IMR-90 (cell line): ENCODE measurements at regions not wholly inside any gene's neighbourhood (a gene's known extent, or its start where the extent isn't known, plus 50 kb on each side); places are given as distances from the start of the nearest gene placed in this dataset.

Experiments
- ATAC-seq: fragments of 200-7000 bp; cut with Tn5 transposase; 2 replicates; pipeline ENCODE4 v1.9.1; 2020; ENCODE audit warnings: low read depth, mild to moderate bottlenecking, moderate library complexity
- BruUV-seq: library from RNA; stranded (reverse); fragments of 400-500 nt; replicated peaks from 2 replicates; lab custom pipeline; 2021; lab: Mats Ljungman, UMichigan
- CTCF ChIA-PET: fragments of 300-600 bp; formaldehyde crosslinking; extraction: SDS; loops from one replicate; lab custom pipeline; 2021; ENCODE audit warnings: antibody characterized with exemption; lab: Yijun Ruan, JAX
- POLR2A ChIA-PET: fragments of 300-600 bp; sonication (Branson Sonifier 250); formaldehyde crosslinking; loops from one replicate; lab custom pipeline; 2022; ENCODE audit warnings: antibody characterized with exemption; ENCODE audit not compliant: unreplicated experiment; lab: Charles Lee
- DNase-seq: peaks from one replicate; pipeline ENCODE4 v3.0.0; 2013
- H2AFZ ChIP-seq: replicated peaks from 2 replicates; pipeline ENCODE3; 2013; ENCODE audit warnings: low read length, mild to moderate bottlenecking; ENCODE audit not compliant: poor library complexity
- H2AK5ac ChIP-seq: 2 replicates; pipeline ENCODE4 v1.6.1; 2013; ENCODE audit warnings: low read depth, low read length, inconsistent platforms
- H2AK9ac ChIP-seq: replicated peaks from 2 replicates; pipeline ENCODE3; 2013; ENCODE audit warnings: mild to moderate bottlenecking, low read depth, low read length, moderate library complexity; ENCODE audit not compliant: poor library complexity
- H2BK120ac ChIP-seq: 2 replicates; pipeline ENCODE4 v1.6.1; 2013; ENCODE audit warnings: low read depth, low read length, inconsistent platforms
- H2BK15ac ChIP-seq: 3 replicates; pipeline ENCODE4 v1.6.1; 2013; ENCODE audit warnings: low read depth, low read length, inconsistent platforms
- H2BK20ac ChIP-seq: 2 replicates; pipeline ENCODE4 v1.6.1; 2013; ENCODE audit warnings: low read depth, mild to moderate bottlenecking, inconsistent platforms, low read length, moderate library complexity
- H2BK5ac ChIP-seq: 2 replicates; pipeline ENCODE4 v1.6.1; 2013; ENCODE audit warnings: mild to moderate bottlenecking, low read depth, low read length, inconsistent platforms; ENCODE audit not compliant: poor library complexity, severe bottlenecking
- H3K14ac ChIP-seq: replicated peaks from 2 replicates; pipeline ENCODE4 v1.6.1; 2013; ENCODE audit warnings: low read depth, low read length, inconsistent platforms
- H3K18ac ChIP-seq: 2 replicates; pipeline ENCODE4 v1.6.1; 2013; ENCODE audit warnings: low read depth, low read length, control low read depth
- H3K23ac ChIP-seq: 2 replicates; pipeline ENCODE4 v1.6.1; 2013; ENCODE audit warnings: low read depth, low read length, inconsistent platforms
- H3K27ac ChIP-seq: 2 replicates; pipeline ENCODE4 v1.5.1; 2013; ENCODE audit warnings: mild to moderate bottlenecking, control low read depth, low read length; ENCODE audit not compliant: insufficient read depth
- H3K27me3 ChIP-seq: 2 replicates; pipeline ENCODE4 v1.6.1; 2013; ENCODE audit warnings: low read length; ENCODE audit not compliant: control insufficient read depth, insufficient read depth
- H3K36me3 ChIP-seq: 2 replicates; pipeline ENCODE4 v1.6.1; 2013; ENCODE audit warnings: low read length, mixed read lengths; ENCODE audit not compliant: control insufficient read depth, insufficient read depth
- H3K4ac ChIP-seq: 2 replicates; pipeline ENCODE4 v1.6.1; 2013; ENCODE audit warnings: low read depth, low read length, inconsistent platforms
- H3K4me1 ChIP-seq: 2 replicates; pipeline ENCODE4 v1.6.1; 2013; ENCODE audit warnings: low read length, mixed read lengths; ENCODE audit not compliant: control insufficient read depth, insufficient read depth
- H3K4me2 ChIP-seq: 2 replicates; pipeline ENCODE4 v1.6.1; 2013; ENCODE audit warnings: low read depth, mild to moderate bottlenecking, control low read depth, low read length, moderate library complexity
- H3K4me3 ChIP-seq: 2 replicates; pipeline ENCODE4 v1.5.1; 2013; ENCODE audit warnings: low read depth, mild to moderate bottlenecking, control low read depth, low read length, moderate library complexity; ENCODE audit not compliant: insufficient read depth
- H3K56ac ChIP-seq: 2 replicates; pipeline ENCODE4 v1.6.1; 2013; ENCODE audit warnings: low read length, inconsistent platforms; ENCODE audit not compliant: insufficient read depth; ENCODE audit errors: extremely low read depth
- H3K79me1 ChIP-seq, 2 experiments: 2 replicates each; pipeline ENCODE4 v1.6.1; 2013; ENCODE audit warnings: low read length in 2 of 2, inconsistent platforms in 1 of 2, low read depth in 1 of 2
- H3K9ac ChIP-seq: 2 replicates; pipeline ENCODE4 v1.6.1; 2013; ENCODE audit warnings: low read depth, low read length, control low read depth
- H3K9me1 ChIP-seq: 2 replicates; pipeline ENCODE4 v1.6.1; 2013; ENCODE audit warnings: low read length, inconsistent platforms; ENCODE audit not compliant: insufficient read depth
- H3K9me3 ChIP-seq: 2 replicates; pipeline ENCODE4 v1.6.1; 2013; ENCODE audit warnings: low read length; ENCODE audit not compliant: control insufficient read depth, insufficient read depth
- H4K20me1 ChIP-seq: 2 replicates; pipeline ENCODE4 v1.6.1; 2013; ENCODE audit warnings: low read length, inconsistent platforms; ENCODE audit not compliant: insufficient read depth
- H4K5ac ChIP-seq: 2 replicates; pipeline ENCODE4 v1.6.1; 2013; ENCODE audit warnings: mild to moderate bottlenecking, low read depth, low read length, control low read depth
- H4K8ac ChIP-seq, 2 experiments: 2 replicates each; pipeline ENCODE4 v1.6.1; 2013; ENCODE audit warnings: low read depth in 2 of 2, low read length in 2 of 2, control low read depth in 1 of 2, inconsistent platforms in 1 of 2
- H4K91ac ChIP-seq: 2 replicates; pipeline ENCODE4 v1.6.1; 2013; ENCODE audit warnings: low read depth, low read length, inconsistent platforms; ENCODE audit not compliant: insufficient read depth
- BHLHE40 ChIP-seq: fragments of 150-350 bp; IDR thresholded peaks from 2 replicates; pipeline ENCODE4 v1.6.1; 2016; ENCODE audit warnings: mild to moderate bottlenecking, low read depth, low read length
- CEBPB ChIP-seq: IDR thresholded peaks from 2 replicates; pipeline ENCODE4 v1.6.1; 2012; ENCODE audit warnings: low read depth, low read length, improper control_type of control experiment
- CHD1 ChIP-seq: IDR thresholded peaks from 2 replicates; pipeline ENCODE4 v1.6.1; 2012; ENCODE audit warnings: low read depth, low read length, improper control_type of control experiment
- FOS ChIP-seq: fragments of 150-350 bp; IDR thresholded peaks from 2 replicates; pipeline ENCODE4 v1.6.1; 2016; ENCODE audit warnings: low read depth, low read length
- MAFK ChIP-seq: IDR thresholded peaks from 2 replicates; pipeline ENCODE4 v1.6.1; 2012; ENCODE audit warnings: low read depth, low read length, improper control_type of control experiment
- NFE2L2 ChIP-seq: fragments of 150-350 bp; IDR thresholded peaks from 2 replicates; pipeline ENCODE4 v1.6.1; 2016; ENCODE audit warnings: low read depth, mild to moderate bottlenecking, low read length
- RAD21 ChIP-seq: IDR thresholded peaks from 2 replicates; pipeline ENCODE4 v1.6.1; 2012; ENCODE audit warnings: low read length, improper control_type of control experiment
- RCOR1 ChIP-seq: IDR thresholded peaks from 2 replicates; pipeline ENCODE4 v1.6.1; 2012; ENCODE audit warnings: mild to moderate bottlenecking, low read length, improper control_type of control experiment; ENCODE audit not compliant: insufficient replicate concordance
- RFX5 ChIP-seq: IDR thresholded peaks from 2 replicates; pipeline ENCODE4 v1.8.0; 2012; ENCODE audit warnings: low read depth, mild to moderate bottlenecking, low read length, moderate library complexity
- SMC3 ChIP-seq: fragments of 150-350 bp; IDR thresholded peaks from 2 replicates; pipeline ENCODE4 v1.6.1; 2016; ENCODE audit warnings: low read depth, mild to moderate bottlenecking, antibody characterized with exemption, low read length, moderate library complexity
- WGBS, 2 experiments: methylation state at CpG; one replicate each; pipeline versions ENCODE4 v1.1.5 to v1.1.7; 2013; ENCODE audit warnings: missing lambda C conversion rate in 2 of 2; ENCODE audit not compliant: insufficient read length in 1 of 2; ENCODE audit errors: extremely low coverage in 2 of 2; 5-methylcytosine and 5-hydroxymethylcytosine counted together
- dilution Hi-C: fragments of 300-500 bp; cut with HindIII; formaldehyde crosslinking; loops from one replicate; pipeline ENCODE4 v1.14.3; 2018; ENCODE audit warnings: low sequenced_read_pairs; ENCODE audit not compliant: unreplicated experiment
- in situ Hi-C: fragments of 300-500 bp; cut with MboI; formaldehyde crosslinking; loops from 3 replicates; pipeline ENCODE4 v1.14.3; 2019; ENCODE audit warnings: low sequenced_read_pairs, inconsistent platforms, mixed read lengths
- intact Hi-C: fragments of 100-400 bp; cut with micrococcal nuclease; formaldehyde crosslinking; loops from 2 replicates; pipeline ENCODE4 v1.10.0; 2022
- TF ChIP-seq, protein P1 (sequence below): fragments of 150-350 bp; IDR thresholded peaks from 2 replicates; pipeline ENCODE4 v1.6.1; 2016; ENCODE audit warnings: low read depth, mild to moderate bottlenecking, low read length, moderate library complexity, borderline replicate concordance
- TF ChIP-seq, protein P2 (sequence below): fragments of 150-350 bp; IDR thresholded peaks from 2 replicates; pipeline ENCODE4 v1.6.1; 2017; ENCODE audit warnings: mild to moderate bottlenecking, antibody characterized with exemption, low read length, low read depth

DNA sequence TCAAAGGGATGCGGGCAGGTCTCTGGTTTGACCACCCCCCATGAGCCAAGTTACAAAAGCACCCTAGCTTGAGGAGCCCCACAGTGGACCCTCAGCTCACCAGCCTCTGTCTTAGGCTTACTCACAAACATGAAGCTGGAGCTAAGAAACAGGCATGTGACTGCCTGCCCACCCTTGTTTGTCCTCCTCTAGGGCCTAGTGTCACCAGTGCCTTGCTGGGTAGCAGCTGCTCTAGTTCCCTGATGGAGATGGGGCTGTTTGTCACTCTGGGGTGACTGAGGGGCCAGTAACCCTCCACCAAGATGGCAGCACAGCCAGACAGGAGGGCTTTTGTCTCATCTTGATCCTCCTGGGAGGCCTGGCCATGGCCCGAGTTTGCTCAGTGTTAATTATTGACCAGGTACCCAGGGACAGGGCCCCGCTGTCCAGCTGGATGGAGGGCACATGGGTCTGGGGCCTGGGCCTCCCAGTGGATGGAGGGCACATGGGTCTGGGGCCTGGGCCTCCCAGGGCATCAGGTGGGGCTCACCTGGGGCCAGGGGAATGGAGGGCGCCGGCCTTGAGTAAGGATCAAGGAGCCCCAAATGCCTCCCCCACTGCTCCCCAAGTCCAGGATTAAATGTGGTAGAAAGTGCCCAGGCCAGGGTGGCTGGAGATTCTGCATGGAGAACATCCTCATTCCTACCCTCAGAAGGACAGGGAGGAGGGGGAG is 185.9 kb upstream of the HAAO start (continued):
- TF ChIP-seq SMC3: no peak

DNA sequence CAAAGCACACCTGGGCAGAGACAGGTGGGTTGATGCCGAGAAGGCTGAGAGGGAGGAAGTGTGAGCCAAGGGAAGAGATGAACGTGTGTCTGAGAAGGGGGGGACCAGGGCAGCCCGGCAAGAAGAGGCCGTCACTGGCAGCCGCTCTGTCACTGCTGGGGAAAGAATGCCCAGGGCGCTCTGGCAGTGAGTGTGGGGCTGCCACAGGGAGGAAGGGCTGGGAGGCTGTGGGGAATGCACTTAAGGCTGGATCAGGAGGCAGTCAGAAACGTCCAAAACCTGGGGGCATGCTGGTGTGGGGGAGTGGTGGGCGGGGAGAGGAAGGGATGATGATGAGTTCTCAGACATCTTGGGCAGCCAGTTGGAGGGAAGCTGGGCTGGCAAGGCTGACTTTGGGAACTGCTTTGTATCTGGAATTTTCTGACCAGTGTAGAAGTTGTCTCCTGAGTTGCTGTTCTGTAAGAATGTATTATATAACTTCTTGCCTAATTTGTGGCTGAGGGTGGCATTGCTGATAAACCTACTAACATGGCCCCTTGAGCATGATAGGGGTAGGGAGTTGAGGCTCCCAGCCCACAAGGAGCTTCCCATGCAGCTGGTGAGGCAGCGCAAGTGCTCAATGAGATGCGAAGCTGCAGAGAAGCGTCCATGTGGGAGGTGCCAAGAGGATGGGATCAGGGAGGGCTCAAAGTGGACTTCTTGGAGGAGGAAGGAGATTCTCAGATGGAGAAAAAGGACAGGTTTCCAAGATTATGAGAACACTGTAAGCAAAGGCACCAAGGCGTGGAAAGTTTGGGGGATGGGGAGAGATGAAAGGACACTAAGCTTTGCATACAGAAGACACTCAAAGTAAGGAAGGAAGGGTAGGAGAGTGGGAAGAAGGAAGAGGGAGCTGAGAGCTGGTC is 185.1 kb upstream of the HAAO start:
- Histone ChIP-seq H4K5ac (no peak overlapping the region), H3K79me1 (no peaks in the 10 kb centered on the region), H3K18ac (no peak overlapping the region; the same call in 1 of the 2 replicates), H2AK5ac (peak overlapping the region; percentile 49; the same call in 1 of the 2 replicates), H2BK15ac (peak overlapping the region; percentile 7; the same call in 1 of the 3 replicates), H3K4ac (peak overlapping the region; percentile 45), H4K20me1 (no peaks in the 10 kb centered on the region), H3K4me1 (peaks cover 15% of the 10 kb centered on the region), H3K9ac (no peak overlapping the region), H3K9me1 (no peaks in the 10 kb centered on the region), H3K36me3 (no peaks in the 10 kb centered on the region), H2AK9ac (peak overlapping the region; percentile 74), H4K8ac (no peak overlapping the region), H3K27ac (no peak overlapping the region), H3K56ac (no peak overlapping the region), H3K9me3 (0 out of 2 replicates have a peak, but pooled peaks cover 2% of the 10 kb centered on the region), H3K14ac (no peak overlapping the region; the same call in 1 of the 2 replicates), H3K23ac (no peak overlapping the region), H2BK5ac (no peak overlapping the region), H3K4me3 (no peak overlapping the region), H2BK120ac (peak overlapping the region; percentile 40), H3K4me2 (no peak overlapping the region), H3K27me3 (no peaks in the 10 kb centered on the region), H2BK20ac (peak overlapping the region; percentile 11; the same call in 1 of the 2 replicates), H4K91ac (no peak overlapping the region; the same call in 1 of the 2 replicates), H2AFZ (peak overlapping the region; percentile 59)
- ChIA-PET POLR2A (no interaction called here), CTCF (interaction anchor here (1.3 kb wide), 1 partner anchor 252 kb away, joined by 5 read pairs; no protein-coding TSS in a partner anchor)
- DNase-seq: no peak
- no TSS peak for BruUV-seq
- ATAC-seq: no peak
- dilution Hi-C loops: no loop called here
- 85% methylated on average over 7 of the region's 12 CpGs; no CpG with 5 or more reads in 1 of the 2 experiments for WGBS, 2 experiments
- in situ Hi-C loops: loop anchor here (10.0 kb wide), 1 partner anchor 247 kb away; the partner anchor contains the start of gene ZFP36L2
- intact Hi-C loops: loop anchor here (5.0 to 10.0 kb wide), 2 partner anchors 40 to 507 kb away; no protein-coding TSS in a partner anchor
- TF ChIP-seq RAD21 (no peak), CHD1 (no peak), RCOR1 (no peak), NFE2L2 (no peak), BHLHE40 (no peak), CEBPB (no peak), SMC3 (no peak), MAFK (no peak), FOS (no peak), RFX5 (no peak)
- TF ChIP-seq, protein P1, sequence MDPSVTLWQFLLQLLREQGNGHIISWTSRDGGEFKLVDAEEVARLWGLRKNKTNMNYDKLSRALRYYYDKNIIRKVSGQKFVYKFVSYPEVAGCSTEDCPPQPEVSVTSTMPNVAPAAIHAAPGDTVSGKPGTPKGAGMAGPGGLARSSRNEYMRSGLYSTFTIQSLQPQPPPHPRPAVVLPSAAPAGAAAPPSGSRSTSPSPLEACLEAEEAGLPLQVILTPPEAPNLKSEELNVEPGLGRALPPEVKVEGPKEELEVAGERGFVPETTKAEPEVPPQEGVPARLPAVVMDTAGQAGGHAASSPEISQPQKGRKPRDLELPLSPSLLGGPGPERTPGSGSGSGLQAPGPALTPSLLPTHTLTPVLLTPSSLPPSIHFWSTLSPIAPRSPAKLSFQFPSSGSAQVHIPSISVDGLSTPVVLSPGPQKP: no peak
- TF ChIP-seq, protein P2, sequence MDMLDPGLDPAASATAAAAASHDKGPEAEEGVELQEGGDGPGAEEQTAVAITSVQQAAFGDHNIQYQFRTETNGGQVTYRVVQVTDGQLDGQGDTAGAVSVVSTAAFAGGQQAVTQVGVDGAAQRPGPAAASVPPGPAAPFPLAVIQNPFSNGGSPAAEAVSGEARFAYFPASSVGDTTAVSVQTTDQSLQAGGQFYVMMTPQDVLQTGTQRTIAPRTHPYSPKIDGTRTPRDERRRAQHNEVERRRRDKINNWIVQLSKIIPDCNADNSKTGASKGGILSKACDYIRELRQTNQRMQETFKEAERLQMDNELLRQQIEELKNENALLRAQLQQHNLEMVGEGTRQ: no peak
